ENCODE measurements at regions not wholly inside any gene's neighbourhood (a gene's known extent, or its start where the extent isn't known, plus 50 kb on each side); places are given as distances from the start of the nearest gene placed in this dataset.
"Not testable (repeated sequence)": the region's sequence is repeated elsewhere in the genome, so short reads cannot be mapped to it uniquely, and the experiment has no call there.

DNA sequence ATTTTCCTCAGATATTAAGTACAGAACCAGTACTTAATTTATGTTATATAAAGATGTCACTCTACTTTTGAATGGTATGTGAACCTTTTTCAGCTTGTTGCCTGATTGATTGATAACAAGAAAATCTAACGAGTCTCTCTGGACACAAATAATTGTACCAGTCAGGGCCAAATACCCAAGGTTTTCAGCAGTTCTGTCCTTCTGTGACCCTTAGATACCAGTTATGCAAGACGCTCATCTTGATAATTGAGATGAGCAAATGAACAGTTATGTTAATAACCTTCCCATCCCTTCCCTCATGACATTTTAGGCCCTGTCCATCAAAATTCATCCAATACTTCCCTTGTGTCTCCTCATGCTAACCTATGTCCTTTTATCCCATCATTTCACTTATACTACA lies 185.9 kb upstream of the G2E3 start:
- no peak for DNase-seq (ENCODE audit: low spot score)

DNA sequence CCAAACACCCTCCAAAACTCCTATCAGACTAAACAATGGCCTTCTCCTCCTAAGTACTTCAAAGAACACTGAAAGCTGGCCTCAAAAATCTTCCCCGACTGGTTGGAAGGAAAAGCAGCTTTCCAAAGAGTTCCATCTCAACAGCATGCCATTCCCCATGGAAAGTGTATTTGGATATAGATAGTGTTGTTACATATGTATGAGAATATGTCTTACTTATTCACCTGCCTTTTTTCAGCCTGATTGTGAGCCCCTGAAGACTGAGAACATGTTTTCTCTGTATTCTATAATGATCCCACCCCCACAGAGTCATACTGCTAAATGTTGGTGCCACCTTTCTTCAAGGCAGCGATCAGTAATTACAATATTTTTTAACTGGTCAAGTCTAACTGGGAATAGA lies 185.4 kb upstream of the G2E3 start:
- no peak for DNase-seq (ENCODE audit: low spot score)

DNA sequence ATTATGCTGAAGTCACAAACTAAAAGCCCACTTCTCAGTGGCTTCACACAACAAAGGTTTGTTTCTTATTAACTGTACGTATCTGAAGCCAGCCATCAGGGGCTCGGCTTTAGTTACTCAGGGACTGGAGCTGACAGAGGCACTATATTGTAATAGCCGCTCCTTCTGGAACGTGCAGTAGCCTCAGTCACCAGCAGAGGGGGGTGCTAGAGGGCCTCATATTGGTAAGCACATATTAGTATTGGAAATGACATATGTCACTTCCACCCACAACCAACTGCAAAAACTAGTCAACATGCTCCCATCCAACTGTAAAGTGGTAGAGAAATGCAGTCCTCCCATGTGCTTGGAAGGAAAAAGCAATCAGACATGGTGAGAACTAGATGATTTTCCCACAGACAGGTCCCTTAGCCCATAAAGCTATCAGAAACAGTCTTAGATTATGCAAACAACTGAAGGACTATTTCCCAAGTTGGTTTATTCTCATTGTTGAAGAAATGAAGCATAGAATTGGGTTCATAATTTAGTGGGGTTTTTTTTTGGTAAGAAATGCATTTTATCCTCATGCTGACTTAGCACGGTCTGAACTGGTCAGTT lies 183.6 kb upstream of the G2E3 start:
- peak; percentile 74 for DNase-seq (ENCODE audit: low spot score)

DNA sequence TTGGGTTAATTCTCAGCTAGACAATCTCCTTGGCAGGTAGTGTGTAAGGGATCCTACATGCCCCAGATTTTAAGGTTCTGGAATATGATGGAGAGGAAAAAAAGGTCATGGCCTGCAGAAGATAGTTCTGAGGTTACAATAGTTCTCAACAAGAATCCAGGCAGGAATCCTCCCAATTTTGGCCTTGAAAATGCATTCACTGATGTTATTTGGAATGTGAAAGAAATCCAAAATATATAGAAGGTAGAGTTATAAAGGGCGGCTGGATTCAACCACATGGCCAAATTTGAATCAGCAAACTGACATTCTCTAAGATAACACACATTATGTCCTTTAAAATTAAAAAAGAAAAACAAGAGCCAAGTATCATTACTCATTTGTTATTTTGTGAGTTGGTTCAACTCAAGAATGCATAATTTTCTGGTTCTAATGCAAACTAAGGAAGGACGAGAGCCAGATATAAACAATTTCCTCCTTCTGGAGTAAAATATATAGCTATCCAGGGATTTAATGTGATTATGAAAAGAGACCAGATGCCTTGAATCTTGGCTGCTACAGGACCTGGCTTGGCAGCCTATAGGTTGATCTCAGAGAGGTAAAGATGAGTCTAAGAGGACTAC lies 177.0 kb upstream of the G2E3 start:
- DNase-seq (ENCODE audit: low spot score) = no peak

DNA sequence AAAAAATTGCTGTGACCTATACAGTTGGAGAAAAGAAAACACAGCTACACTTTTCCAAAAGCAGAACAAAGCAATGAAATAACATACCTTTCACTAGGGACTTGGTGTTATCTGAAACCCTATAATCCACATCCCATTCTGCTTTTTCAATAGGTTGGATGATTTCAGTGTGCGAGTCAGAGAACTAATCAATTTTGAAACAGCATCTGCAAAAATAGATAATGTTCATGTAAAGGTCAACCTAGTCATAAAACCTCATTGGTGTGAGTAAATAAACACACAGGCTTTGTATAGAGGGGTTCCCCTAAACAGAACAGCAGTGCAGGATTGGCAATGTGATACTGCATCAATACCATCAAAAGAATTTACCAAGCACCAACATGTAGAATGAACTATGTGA lies 173.0 kb upstream of the G2E3 start:
- DNase-seq (ENCODE audit: low spot score) = no peak

DNA sequence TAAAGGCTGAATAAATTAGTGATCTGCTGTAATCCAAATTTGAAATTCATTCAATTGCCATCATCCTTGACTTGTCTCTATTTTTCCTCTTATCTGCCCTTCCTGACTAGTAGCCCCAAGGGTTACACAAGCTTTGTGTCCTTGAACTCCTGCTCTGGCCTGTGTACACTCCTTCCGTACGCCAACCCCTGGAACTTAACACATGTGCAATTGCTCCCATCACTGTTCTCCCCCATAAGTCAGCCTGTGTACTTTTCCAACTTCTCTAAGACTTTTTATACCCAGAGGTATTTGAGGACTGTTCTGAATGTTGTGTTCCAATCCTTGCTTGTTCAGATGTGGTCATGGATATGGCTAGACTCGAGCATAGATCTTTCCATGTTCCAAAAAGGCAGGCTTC lies 171.1 kb upstream of the G2E3 start:
- DNase-seq (ENCODE audit: low spot score) = no peak

DNA sequence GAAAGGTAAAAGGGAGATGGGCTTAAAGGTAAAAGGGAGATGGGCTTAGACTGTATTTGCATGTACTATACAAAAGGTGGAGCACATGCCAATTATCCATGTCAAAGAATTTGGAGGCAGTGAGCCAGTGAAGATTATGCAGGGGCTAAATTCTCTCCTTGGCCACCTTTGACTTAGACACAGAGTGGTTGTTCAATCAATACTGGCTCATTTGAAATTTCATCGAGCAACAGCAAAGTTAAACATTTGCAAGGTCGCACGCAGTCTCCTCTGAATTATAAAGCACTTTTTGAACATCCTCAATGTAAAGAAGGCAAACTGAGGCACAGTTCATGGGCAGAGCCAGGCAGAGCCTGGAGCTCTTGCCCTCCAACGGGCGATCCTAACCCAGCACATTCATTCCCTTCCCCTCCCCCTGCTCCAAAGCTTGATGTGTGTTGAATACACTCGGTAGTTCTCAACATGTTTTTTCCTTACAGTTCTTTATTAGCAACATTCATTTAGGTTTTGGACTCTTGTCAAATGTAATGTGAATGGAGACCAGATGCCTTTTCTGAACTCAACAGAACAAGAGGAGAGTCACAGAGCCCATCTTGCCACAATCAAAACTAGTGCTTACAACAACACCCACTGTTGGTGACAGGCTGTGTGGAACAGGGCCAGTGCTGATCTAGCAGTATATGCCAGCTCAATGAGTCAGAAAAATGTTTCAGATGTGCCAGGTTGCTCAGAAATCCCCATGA lies 169.7 kb upstream of the G2E3 start:
- no peak for DNase-seq (ENCODE audit: low spot score)

DNA sequence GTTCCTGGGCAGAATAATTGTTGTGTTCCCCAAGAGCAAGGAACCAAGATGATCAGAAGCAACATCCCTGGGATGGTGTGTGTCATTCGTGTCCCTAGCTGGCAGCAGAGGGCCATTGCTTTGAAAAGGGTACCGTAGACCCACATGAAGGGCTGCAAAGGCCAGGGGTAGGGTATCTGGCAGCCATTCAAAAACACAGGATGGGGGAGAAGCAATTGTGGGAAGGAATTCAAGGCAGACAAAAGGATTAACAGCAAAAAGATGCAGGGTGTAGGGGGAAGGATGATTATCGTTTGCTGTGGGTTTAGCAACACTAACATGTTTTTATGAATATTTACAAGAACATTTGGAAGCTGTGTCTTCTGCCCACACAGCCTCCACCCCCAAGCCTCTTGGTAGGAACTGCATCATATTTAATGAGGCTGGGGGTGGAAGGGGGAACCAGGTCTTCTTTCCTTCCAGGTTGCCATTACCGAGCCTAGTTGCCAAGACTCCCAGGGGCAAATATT lies 169.0 kb upstream of the G2E3 start:
- no peak for DNase-seq (ENCODE audit: low spot score)

DNA sequence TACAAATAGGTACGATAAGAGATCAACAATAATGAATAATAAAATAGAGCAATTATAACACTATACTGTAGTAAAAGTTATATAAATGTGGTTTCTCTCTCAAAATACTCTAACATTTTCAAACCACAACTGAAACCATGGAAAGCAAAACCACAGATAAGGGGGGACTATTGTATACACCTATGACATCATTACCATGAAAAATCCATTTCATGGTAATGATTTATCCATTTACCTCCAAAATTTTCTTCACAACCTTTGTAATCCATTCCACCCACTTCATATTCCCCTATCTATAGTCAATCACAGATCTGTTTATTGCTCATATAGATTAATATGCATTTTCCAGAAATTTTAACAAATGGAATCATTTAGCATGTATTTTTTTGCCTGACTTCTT lies 163.9 kb upstream of the G2E3 start:
- DNase-seq (ENCODE audit: low spot score) = no peak

DNA sequence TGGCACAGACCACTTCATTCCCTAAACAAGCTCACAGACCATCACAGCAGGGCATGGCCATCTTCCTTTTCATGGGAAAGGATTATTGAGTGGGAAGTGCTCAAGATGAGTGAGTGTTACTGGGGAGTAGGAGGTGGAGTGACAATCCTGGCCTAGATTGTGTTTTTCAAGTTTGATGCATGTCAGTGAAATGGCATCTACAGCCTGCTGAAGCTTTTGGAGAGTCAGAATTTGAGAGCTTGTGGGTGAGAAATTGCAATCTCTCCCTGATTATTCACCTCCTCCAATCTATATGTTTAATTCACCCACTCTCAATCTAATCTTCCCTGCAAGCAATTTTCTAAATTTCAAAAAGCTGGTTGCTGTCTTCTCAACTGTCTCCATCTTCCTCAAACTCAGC lies 156.1 kb upstream of the G2E3 start:
- no peak for DNase-seq (ENCODE audit: low spot score)

DNA sequence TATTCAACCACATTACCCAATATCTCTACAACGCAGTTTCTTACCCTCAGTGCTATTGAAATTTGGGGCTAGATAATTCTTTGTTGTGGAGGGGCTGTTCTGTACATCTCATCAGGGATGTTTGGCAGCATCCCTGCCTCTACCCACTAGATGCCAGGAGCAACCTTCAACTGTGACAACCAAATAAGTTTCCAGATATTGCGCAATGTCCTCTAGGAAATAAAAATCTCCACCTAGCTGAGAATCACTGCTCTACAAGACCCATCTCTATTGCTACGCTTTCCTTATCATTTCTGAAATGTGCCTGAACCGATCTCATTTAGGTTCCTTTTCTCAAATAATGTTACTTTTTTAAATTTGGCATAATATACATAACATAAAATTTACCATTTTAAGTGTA lies 155.2 kb upstream of the G2E3 start:
- no peak for DNase-seq (ENCODE audit: low spot score)

DNA sequence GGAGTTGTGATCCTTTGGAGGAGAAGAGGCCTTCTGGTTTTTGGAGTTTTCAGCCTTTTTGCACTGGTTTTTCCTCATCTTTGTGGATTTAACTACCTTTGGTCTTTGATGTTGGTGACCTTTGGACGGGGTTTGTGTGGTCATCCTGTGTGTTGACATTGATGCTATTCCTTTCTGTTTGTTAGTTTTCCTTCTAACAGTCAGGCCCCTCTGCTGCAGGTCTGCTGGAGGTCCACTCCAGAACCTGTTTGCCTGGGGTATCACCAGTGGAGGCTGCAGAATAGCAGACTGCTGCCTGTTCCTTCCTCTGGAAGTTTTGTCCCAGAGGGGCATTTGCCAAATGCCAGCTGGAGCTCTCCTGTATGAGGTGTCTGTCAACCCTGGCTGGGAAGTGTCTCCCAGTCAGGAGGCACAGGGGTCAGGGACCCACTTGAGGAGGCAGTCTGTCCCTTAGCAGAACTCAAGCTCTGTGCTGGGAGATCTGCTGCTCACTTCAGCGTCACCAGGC lies 149.4 kb upstream of the G2E3 start:
- not testable (repeated sequence) for DNase-seq (ENCODE audit: low spot score)

DNA sequence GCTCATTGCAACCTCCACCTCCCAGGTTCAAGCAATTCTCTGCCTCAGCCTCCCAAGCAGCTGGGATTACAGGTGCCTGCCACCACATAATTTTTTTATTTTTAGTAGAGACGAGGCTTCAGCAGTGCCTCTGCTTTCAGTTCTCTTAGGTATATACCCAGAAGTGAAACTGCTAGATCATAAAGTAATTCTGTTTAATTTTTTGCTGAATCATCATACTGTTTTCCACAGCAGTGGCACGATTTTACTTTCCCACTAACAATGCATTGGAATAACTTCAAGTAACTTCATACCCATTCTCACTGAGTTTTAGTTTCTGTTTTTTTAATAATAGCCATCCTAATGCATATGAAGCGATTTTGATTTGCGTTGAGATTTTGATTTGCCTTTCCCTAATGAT lies 148.0 kb upstream of the G2E3 start:
- DNase-seq (ENCODE audit: low spot score) = no peak

DNA sequence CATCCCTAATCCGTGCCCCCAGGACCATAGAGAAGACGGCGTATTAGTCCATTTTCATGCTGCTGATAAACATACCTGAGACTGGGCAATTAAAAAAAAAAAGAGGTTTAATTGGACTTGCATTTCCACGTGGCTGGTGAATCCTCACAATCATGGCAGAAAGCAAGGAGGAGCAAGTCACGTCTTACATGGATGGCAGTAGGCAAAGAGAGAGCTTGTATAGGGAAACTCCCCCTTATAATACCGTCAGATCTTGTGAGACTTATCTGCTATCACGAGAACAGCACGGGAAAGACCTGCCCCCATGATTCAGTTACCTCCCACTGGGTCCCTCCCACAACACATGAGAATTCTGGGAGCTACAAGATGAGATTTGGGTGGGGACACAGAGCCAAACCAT lies 145.8 kb upstream of the G2E3 start:
- DNase-seq (ENCODE audit: low spot score) = not testable (repeated sequence)

DNA sequence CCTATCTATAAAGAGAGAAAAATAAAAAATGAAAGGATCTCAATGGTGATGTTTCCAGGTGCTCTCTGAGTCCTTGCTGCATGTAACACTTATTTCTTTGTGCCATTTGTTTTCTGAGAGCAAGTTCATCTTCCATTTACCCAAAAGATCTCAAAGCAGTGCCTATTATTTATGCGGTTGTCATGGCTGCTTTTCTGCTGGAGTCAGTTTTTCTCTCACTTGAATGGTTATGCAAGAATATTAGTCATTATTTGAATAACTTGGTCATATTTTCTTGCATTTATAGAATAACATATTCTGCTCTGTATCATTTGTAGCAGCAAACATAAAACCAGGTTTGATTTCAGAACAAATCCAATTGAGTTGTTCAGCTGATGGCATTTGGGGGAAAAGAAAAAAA lies 141.8 kb upstream of the G2E3 start:
- no peak for DNase-seq (ENCODE audit: low spot score)

DNA sequence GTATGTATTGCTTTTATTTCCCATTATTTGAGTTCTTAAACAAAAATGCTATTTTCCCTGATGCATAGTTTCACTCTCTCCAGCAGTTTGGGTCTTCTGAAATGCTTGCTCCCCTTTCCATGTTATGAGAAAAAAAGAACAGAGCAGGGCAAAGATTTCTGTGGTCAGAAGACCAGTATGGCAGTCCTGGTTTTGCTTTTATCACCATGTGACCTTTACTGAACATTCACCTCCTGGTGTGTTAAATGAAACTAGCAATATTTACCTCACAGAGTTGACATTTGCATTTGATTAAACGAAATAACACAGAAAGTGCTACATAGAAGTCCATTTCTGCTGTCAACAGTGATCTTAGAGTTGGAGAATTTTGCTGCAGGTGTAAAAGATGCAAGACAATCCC lies 141.0 kb upstream of the G2E3 start:
- DNase-seq (ENCODE audit: low spot score) = no peak

DNA sequence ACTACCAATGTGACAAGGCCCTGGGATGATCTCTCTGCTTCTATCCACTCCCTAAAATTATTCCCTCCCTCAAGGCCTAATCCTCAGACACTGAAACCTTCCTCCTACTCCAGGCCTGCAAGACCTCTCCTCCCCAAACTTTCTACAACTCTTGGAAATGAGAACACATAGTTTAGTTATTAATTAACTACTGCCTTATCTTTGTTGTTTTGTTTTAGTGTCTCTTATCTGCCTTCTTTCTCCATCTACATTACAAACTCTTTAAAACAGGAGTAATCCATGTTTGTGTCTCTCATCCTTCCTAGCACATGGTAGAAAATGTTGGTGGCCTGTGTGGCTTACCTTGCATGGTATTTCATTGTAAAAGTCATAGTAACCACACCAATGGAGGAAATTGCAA lies 139.9 kb upstream of the G2E3 start:
- no peak for DNase-seq (ENCODE audit: low spot score)

DNA sequence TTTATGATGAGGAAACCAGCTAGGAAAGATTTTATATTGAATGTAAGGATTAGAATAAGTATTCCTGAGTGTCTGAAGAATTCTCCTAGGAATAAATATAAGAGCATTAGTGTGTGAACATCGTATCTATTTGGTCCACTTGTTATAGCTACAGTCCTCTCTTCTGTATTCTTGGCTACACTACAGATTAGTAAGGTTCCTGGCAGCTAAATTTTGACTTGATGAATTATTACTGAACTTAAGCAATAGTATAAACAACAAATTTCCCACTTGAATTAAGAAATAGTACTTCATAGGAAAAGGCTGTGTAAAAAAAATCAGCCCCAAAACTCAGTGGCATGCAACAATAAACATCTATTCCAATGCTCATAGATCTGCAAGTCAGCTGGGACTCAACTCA lies 138.4 kb upstream of the G2E3 start:
- DNase-seq (ENCODE audit: low spot score) = no peak

DNA sequence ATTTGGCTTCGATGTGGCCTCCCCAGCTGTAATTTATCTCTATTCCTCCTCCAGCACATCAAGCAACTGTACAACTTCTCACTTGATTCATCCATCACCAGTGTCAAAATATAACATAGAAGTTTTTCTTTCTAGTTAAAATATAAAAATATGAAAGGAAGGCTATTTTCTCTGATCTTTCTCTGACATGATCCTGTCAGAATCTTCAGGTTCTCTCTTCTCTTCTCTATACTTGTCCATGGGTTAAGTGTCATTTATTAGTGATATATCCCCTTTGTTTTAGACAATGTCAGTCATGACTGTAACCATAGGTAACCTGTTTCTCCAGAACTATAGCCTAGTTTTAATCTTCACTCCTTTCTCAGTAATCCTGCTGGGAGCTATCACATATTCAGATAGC lies 132.5 kb upstream of the G2E3 start:
- no peak for DNase-seq (ENCODE audit: low spot score)

DNA sequence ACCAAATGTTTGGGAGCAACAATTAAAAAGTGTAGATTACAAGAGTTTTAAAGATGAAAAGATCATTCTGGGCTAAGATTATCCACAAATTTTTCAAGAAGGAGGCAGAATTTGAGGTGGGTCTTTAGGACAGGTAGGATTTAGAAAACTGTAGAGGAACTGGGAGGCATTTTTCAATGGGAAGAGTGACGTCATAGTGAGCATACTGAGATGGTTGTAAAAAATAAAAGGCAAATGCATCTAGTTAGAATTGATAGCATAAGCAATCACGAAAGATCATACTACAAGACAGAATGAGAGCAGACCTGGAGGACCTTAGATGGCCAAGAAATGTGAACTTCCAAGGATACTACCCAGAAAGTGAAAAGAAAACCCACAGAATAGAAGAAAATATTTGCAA lies 131.6 kb upstream of the G2E3 start:
- no peak for DNase-seq (ENCODE audit: low spot score)

DNA sequence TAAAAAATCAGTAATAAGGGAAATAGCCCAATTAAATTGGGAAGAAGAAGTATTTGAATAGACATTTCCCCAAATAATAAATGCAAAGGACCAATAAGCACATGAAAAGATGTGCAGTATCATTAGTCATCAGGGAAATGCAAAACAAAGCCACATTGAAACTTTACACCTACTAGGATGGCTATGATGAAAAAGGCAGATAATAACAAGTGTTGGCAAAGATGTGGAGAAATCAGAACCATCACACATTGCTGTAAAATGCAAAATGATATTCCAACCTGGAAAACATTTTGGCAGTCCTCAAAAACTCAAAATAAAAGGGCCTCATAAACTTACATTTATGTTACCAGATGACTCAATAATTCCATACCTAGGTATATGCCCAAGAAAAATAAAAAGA lies 131.1 kb upstream of the G2E3 start:
- DNase-seq (ENCODE audit: low spot score) = no peak

DNA sequence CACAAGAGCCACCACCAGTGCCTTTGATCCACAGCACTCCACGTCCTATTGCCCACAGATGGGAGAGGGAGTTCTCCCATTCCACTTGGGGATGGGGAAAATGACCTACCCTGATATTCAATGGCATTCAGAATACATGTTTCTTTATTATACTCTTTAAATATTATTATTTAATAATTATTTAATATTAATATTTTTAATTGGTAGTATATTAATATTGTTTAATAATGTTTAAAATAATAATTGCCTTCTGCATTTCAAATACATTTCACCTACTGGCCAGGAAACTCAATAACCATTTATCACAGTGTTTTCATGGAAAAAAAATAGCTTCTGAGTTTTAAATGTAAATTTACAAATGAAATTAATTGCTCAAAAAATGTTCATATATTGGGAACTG lies 127.4 kb upstream of the G2E3 start:
- DNase-seq (ENCODE audit: low spot score) = no peak

DNA sequence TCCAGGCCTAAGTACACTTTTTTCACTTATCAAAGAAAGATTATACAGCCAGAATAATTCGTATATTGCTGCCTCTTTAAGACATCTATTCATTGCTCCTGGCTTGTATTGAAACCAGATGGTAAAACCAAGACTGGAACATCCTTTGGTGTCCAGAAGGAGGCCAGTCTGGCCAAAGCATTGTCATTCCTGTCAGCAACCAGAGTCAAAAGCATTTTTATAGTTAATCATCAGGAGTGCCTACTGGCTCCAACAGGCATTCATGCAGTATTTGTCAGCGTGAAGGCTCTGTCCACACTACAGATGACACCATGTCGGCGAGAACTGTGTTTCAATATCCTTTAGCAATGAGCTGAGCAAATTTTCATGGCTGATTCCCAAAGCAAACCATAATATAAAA lies 118.0 kb upstream of the G2E3 start:
- no peak for DNase-seq (ENCODE audit: low spot score)
